WTC11 (cell line): ENCODE measurements at regions not wholly inside any gene's neighbourhood (a gene's known extent, or its start where the extent isn't known, plus 50 kb on each side); places are given as distances from the start of the nearest gene placed in this dataset.

Source experiments
- ATAC-seq: fragments of 200-7000 bp; cut with Tn5 transposase; 2 replicates; pipeline ENCODE4 v1.10.0; 2021; ENCODE audit warnings: mild to moderate bottlenecking, moderate library complexity
- CTCF ChIA-PET: fragments of 300-600 bp; sonication (Branson Sonifier 250); formaldehyde crosslinking; loops from one replicate; lab custom pipeline; 2021; ENCODE audit warnings: antibody characterized with exemption; lab: Charles Lee
- POLR2A ChIA-PET: fragments of 350-600 bp; sonication (Branson Sonifier 250); formaldehyde crosslinking; loops from one replicate; lab custom pipeline; 2021; ENCODE audit warnings: antibody characterized with exemption; lab: Charles Lee
- DNase-seq: peaks from one replicate; pipeline ENCODE4 v3.0.0; 2021; ENCODE audit warnings: low spot score
- H3K27ac Mint-ChIP-seq: 2 replicates; pipeline ENCODE4 v1.8.0; 2021; ENCODE audit warnings: mixed read lengths
- H3K27me3 Mint-ChIP-seq: 2 replicates; pipeline ENCODE4 v1.8.0; 2021; ENCODE audit warnings: low read depth, mild to moderate bottlenecking, moderate library complexity, mixed read lengths
- H3K36me3 Mint-ChIP-seq: 2 replicates; pipeline ENCODE4 v1.8.0; 2021; ENCODE audit warnings: mixed read lengths
- H3K4me1 Mint-ChIP-seq: 2 replicates; pipeline ENCODE4 v1.8.0; 2022; ENCODE audit warnings: mixed read lengths
- H3K4me3 Mint-ChIP-seq: 2 replicates; pipeline ENCODE4 v1.8.0; 2021; ENCODE audit warnings: mild to moderate bottlenecking, moderate library complexity, mixed read lengths
- H3K9me3 Mint-ChIP-seq: 2 replicates; pipeline ENCODE4 v1.8.0; 2021; ENCODE audit warnings: mixed read lengths
- CREB1 ChIP-seq: sonication (generic); formaldehyde crosslinking; IDR thresholded peaks from 2 replicates; pipeline ENCODE4 v1.8.0; 2023; ENCODE audit warnings: mild to moderate bottlenecking, missing genetic modification reagents
- CREM ChIP-seq: sonication (generic); formaldehyde crosslinking; IDR thresholded peaks from 2 replicates; pipeline ENCODE4 v1.8.1; 2022; ENCODE audit warnings: mild to moderate bottlenecking, missing genetic modification reagents, moderate library complexity
- EMX1 ChIP-seq: fragments of 250-450 bp; sonication (Bioruptor Pico); IDR thresholded peaks from 2 replicates; pipeline ENCODE4 v1.8.0; 2021; ENCODE audit warnings: mild to moderate bottlenecking
- ESRRA ChIP-seq: sonication (generic); formaldehyde crosslinking; IDR thresholded peaks from 2 replicates; pipeline ENCODE4 v1.8.1; 2022; ENCODE audit warnings: mild to moderate bottlenecking, missing genetic modification reagents, borderline replicate concordance
- HMGXB4 ChIP-seq: sonication (generic); formaldehyde crosslinking; IDR thresholded peaks from 2 replicates; pipeline ENCODE4 v1.8.1; 2023; ENCODE audit warnings: mild to moderate bottlenecking, moderate library complexity, missing genetic modification reagents
- KAT7 ChIP-seq: sonication (generic); formaldehyde crosslinking; IDR thresholded peaks from 2 replicates; pipeline ENCODE4 v1.8.1; 2023; ENCODE audit warnings: missing genetic modification reagents, mild to moderate bottlenecking, borderline replicate concordance
- MXD4 ChIP-seq: fragments of 250-450 bp; sonication (Bioruptor Pico); IDR thresholded peaks from 2 replicates; pipeline ENCODE4 v1.8.0; 2021; ENCODE audit warnings: mild to moderate bottlenecking, moderate library complexity, borderline replicate concordance
- PREB ChIP-seq: sonication (generic); formaldehyde crosslinking; IDR thresholded peaks from 2 replicates; pipeline ENCODE4 v1.8.1; 2022; ENCODE audit warnings: mild to moderate bottlenecking, missing genetic modification reagents, moderate library complexity, borderline replicate concordance
- SMAD4 ChIP-seq: sonication (generic); formaldehyde crosslinking; IDR thresholded peaks from 2 replicates; pipeline ENCODE4 v1.8.0; 2022; ENCODE audit warnings: mild to moderate bottlenecking, missing genetic modification reagents
- TEAD1 ChIP-seq: sonication (generic); formaldehyde crosslinking; IDR thresholded peaks from 2 replicates; pipeline ENCODE4 v1.8.0; 2022; ENCODE audit warnings: mild to moderate bottlenecking, missing genetic modification reagents
- TEAD4 ChIP-seq: sonication (generic); formaldehyde crosslinking; IDR thresholded peaks from 2 replicates; pipeline ENCODE4 v1.8.0; 2022; ENCODE audit warnings: mild to moderate bottlenecking, missing genetic modification reagents
- TP53 ChIP-seq: sonication (generic); formaldehyde crosslinking; IDR thresholded peaks from 2 replicates; pipeline ENCODE4 v1.8.1; 2023; ENCODE audit warnings: mild to moderate bottlenecking, missing genetic modification reagents
- USF2 ChIP-seq: sonication (generic); formaldehyde crosslinking; IDR thresholded peaks from 2 replicates; pipeline ENCODE4 v1.8.1; 2023; ENCODE audit warnings: mild to moderate bottlenecking, missing genetic modification reagents, moderate library complexity
- ZBTB43 ChIP-seq: sonication (generic); formaldehyde crosslinking; IDR thresholded peaks from 2 replicates; pipeline ENCODE4 v1.8.1; 2023; ENCODE audit warnings: mild to moderate bottlenecking, missing genetic modification reagents
- ZNF138 ChIP-seq: sonication (generic); formaldehyde crosslinking; conservative IDR thresholded peaks from 2 replicates; pipeline ENCODE4 v1.8.1; 2022; ENCODE audit warnings: mild to moderate bottlenecking, moderate library complexity, missing genetic modification reagents
- TF ChIP-seq, protein P1 (sequence below): sonication (generic); formaldehyde crosslinking; IDR thresholded peaks from 2 replicates; pipeline ENCODE4 v1.8.1; 2022; ENCODE audit warnings: mild to moderate bottlenecking, moderate library complexity, missing genetic modification reagents
- TF ChIP-seq, protein P2 (sequence below): fragments of 250-450 bp; sonication (Bioruptor Pico); IDR thresholded peaks from 2 replicates; pipeline ENCODE4 v1.9.0; 2021; ENCODE audit warnings: moderate library complexity, mild to moderate bottlenecking, inconsistent platforms, borderline replicate concordance

DNA sequence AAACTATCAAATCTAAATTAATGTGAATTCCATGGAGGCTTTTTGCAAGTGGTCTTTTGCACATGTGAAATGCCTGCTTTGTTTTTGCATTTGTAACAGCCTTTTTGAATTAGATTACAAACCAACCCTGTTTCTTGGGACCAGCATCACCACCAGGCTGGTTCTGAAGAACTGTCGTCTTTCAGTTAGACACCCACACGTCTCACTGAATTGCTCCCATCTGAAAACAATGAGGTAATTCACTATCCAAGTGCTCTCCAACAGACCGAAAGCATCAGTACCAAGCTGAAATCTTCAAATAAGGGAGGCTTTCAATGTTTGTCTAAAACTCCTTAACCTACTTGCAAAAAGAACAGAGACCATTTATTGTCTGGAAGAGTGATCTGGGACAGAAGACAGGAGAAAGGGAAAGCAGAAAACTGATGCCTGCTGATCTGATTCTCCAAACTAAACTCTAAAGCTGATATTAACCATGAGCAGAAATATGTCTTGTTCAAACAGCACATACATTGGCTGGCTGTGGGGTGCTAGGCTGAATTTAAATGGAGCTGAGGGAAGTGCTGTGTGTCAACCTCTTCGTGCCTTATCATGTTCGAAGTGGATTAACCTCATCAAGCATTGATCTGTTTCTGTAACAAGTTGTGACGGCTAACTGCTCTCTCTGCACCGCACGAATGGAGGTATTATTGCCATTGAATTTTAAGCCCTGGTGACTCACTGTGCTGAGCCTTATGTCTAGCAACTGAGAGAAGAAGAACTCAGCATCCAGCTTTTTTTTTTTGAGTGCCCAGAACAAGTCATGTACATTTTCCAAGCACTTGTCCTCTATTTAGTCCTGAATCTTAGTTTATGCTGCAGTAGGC, 213.7 kb upstream of the P2RY1 start:
- Mint-ChIP-seq H3K36me3 (no peaks in the 10 kb centered on the region), H3K4me3 (no peak overlapping the region), H3K4me1 (peaks cover 23% of the 10 kb centered on the region)
- CTCF ChIA-PET = no interaction called here
- TF ChIP-seq ZNF138 (no peak), KAT7 (CRISPR knock-in tag) (no peak), MXD4 (CRISPR knock-in tag) (no peak), EMX1 (no peak), CREB1 (no peak), HMGXB4 (CRISPR knock-in tag) (no peak), TEAD1 (CRISPR knock-in tag) (no peak)
- TF ChIP-seq, protein P1, sequence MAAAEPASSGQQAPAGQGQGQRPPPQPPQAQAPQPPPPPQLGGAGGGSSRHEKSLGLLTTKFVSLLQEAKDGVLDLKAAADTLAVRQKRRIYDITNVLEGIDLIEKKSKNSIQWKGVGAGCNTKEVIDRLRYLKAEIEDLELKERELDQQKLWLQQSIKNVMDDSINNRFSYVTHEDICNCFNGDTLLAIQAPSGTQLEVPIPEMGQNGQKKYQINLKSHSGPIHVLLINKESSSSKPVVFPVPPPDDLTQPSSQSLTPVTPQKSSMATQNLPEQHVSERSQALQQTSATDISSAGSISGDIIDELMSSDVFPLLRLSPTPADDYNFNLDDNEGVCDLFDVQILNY (CRISPR knock-in tag) = no peak
- TF ChIP-seq, all 79 proteins: peak for 0
- H3K9me3 Mint-ChIP-seq = peaks cover 3% of the 10 kb centered on the region; the same call in 1 of the 2 replicates
- no peak overlapping the region for H3K27ac Mint-ChIP-seq
- POLR2A ChIA-PET = no interaction called here
- no peaks in the 10 kb centered on the region for H3K27me3 Mint-ChIP-seq
- ATAC-seq (no peak), DNase-seq (no peak)

DNA sequence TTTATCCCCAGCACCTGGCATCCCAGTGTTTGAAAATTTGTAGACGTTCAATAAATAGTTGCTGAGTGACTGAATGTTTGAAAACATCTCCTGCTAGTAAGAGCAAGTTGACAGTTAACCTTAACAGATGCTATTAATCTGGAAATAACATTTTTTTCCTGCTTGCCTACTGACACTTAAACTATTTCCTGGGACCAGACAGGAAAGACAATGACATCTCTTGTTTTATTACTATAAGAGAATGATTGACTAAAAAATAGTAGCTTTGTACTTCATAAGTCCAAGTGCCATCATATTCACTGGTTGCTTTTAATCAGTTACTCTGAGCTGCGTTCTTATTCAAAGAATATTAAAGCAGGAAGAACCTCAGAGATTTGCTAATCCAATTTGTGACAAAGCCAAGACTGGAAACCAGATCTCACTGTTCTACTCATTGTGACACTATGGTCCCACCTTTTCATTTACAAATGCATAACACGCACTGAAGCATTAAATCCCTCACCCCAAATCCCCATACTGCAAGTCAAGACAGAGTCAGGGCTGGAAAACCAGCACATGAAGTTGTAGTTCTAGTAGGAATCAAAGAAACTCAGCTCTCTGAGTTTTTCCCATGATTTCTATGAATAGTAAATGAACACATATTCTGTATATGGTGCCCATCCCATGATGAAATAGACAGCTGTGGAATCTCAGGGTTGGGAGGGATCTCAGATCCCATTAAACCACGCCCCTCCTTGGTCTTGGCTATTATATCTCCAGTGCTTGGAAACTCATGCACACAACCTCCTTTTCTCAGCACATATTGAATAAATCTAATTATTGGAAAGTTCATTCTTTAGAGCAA, 212.7 kb upstream of the P2RY1 start:
- H3K4me3 Mint-ChIP-seq = no peak overlapping the region
- no peaks in the 10 kb centered on the region for H3K36me3 Mint-ChIP-seq
- TF ChIP-seq TEAD4 (CRISPR knock-in tag) = no peak
- TF ChIP-seq ESRRA (CRISPR knock-in tag) = no peak
- no peak for TF ChIP-seq TP53 (CRISPR knock-in tag)
- TF ChIP-seq, protein P2, sequence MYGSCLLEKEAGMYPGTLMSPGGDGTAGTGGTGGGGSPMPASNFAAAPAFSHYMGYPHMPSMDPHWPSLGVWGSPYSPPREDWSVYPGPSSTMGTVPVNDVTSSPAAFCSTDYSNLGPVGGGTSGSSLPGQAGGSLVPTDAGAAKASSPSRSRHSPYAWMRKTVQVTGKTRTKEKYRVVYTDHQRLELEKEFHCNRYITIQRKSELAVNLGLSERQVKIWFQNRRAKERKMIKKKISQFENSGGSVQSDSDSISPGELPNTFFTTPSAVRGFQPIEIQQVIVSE (CRISPR knock-in tag) = no peak
- no peak for TF ChIP-seq ZBTB43 (CRISPR knock-in tag)
- TF ChIP-seq CREM (CRISPR knock-in tag) = no peak
- TF ChIP-seq PREB (CRISPR knock-in tag) = no peak
- no peak for TF ChIP-seq SMAD4 (CRISPR knock-in tag)
- TF ChIP-seq USF2 (CRISPR knock-in tag) = no peak
- peaks cover 3% of the 10 kb centered on the region; the same call in 1 of the 2 replicates for H3K9me3 Mint-ChIP-seq
- H3K27ac Mint-ChIP-seq = no peak overlapping the region
- ChIA-PET POLR2A (no interaction called here), CTCF (no interaction called here)
- no peaks in the 10 kb centered on the region for H3K27me3 Mint-ChIP-seq
- ATAC-seq (no peak), DNase-seq (no peak)
- H3K4me1 Mint-ChIP-seq = peaks cover 23% of the 10 kb centered on the region
